ENCODE measurements at regions not wholly inside any gene's neighbourhood (a gene's known extent, or its start where the extent isn't known, plus 50 kb on each side); places are given as distances from the start of the nearest gene placed in this dataset.
"Not testable (repeated sequence)": the region's sequence is repeated elsewhere in the genome, so short reads cannot be mapped to it uniquely, and the experiment has no call there.

DNA sequence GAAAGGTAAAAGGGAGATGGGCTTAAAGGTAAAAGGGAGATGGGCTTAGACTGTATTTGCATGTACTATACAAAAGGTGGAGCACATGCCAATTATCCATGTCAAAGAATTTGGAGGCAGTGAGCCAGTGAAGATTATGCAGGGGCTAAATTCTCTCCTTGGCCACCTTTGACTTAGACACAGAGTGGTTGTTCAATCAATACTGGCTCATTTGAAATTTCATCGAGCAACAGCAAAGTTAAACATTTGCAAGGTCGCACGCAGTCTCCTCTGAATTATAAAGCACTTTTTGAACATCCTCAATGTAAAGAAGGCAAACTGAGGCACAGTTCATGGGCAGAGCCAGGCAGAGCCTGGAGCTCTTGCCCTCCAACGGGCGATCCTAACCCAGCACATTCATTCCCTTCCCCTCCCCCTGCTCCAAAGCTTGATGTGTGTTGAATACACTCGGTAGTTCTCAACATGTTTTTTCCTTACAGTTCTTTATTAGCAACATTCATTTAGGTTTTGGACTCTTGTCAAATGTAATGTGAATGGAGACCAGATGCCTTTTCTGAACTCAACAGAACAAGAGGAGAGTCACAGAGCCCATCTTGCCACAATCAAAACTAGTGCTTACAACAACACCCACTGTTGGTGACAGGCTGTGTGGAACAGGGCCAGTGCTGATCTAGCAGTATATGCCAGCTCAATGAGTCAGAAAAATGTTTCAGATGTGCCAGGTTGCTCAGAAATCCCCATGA lies 169.7 kb upstream of the G2E3 start:
- H3K4me3 Mint-ChIP-seq (ENCODE audit: unreplicated experiment) = no peak overlapping the region
- H3K4me1 Mint-ChIP-seq (ENCODE audit: low read depth) = no peaks in the 10 kb centered on the region
- H3K9me3 Mint-ChIP-seq (ENCODE audit: low read depth) = no peaks in the 10 kb centered on the region
- H3K36me3 Mint-ChIP-seq (ENCODE audit: low read depth) = no peaks in the 10 kb centered on the region
- TF ChIP-seq, protein P1, sequence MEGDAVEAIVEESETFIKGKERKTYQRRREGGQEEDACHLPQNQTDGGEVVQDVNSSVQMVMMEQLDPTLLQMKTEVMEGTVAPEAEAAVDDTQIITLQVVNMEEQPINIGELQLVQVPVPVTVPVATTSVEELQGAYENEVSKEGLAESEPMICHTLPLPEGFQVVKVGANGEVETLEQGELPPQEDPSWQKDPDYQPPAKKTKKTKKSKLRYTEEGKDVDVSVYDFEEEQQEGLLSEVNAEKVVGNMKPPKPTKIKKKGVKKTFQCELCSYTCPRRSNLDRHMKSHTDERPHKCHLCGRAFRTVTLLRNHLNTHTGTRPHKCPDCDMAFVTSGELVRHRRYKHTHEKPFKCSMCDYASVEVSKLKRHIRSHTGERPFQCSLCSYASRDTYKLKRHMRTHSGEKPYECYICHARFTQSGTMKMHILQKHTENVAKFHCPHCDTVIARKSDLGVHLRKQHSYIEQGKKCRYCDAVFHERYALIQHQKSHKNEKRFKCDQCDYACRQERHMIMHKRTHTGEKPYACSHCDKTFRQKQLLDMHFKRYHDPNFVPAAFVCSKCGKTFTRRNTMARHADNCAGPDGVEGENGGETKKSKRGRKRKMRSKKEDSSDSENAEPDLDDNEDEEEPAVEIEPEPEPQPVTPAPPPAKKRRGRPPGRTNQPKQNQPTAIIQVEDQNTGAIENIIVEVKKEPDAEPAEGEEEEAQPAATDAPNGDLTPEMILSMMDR (IDR thresholded peaks at IDR 0.05) = no peak
- H3K27ac Mint-ChIP-seq (ENCODE audit: unreplicated experiment) = no peak overlapping the region
- H3K27me3 Mint-ChIP-seq (ENCODE audit: low read depth) = peaks cover 18% of the 10 kb centered on the region
- DNase-seq (ENCODE audit: low spot score) = no peak

DNA sequence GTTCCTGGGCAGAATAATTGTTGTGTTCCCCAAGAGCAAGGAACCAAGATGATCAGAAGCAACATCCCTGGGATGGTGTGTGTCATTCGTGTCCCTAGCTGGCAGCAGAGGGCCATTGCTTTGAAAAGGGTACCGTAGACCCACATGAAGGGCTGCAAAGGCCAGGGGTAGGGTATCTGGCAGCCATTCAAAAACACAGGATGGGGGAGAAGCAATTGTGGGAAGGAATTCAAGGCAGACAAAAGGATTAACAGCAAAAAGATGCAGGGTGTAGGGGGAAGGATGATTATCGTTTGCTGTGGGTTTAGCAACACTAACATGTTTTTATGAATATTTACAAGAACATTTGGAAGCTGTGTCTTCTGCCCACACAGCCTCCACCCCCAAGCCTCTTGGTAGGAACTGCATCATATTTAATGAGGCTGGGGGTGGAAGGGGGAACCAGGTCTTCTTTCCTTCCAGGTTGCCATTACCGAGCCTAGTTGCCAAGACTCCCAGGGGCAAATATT lies 169.0 kb upstream of the G2E3 start:
- Mint-ChIP-seq H3K4me3 (ENCODE audit: unreplicated experiment) (no peak overlapping the region), H3K27ac (ENCODE audit: unreplicated experiment) (no peak overlapping the region), H3K4me1 (ENCODE audit: low read depth) (no peaks in the 10 kb centered on the region), H3K36me3 (ENCODE audit: low read depth) (no peaks in the 10 kb centered on the region), H3K27me3 (ENCODE audit: low read depth) (peaks cover 16% of the 10 kb centered on the region), H3K9me3 (ENCODE audit: low read depth) (no peaks in the 10 kb centered on the region)
- TF ChIP-seq, protein P1 (IDR thresholded peaks at IDR 0.05) = no peak
- DNase-seq (ENCODE audit: low spot score) = no peak

DNA sequence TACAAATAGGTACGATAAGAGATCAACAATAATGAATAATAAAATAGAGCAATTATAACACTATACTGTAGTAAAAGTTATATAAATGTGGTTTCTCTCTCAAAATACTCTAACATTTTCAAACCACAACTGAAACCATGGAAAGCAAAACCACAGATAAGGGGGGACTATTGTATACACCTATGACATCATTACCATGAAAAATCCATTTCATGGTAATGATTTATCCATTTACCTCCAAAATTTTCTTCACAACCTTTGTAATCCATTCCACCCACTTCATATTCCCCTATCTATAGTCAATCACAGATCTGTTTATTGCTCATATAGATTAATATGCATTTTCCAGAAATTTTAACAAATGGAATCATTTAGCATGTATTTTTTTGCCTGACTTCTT lies 163.9 kb upstream of the G2E3 start:
- H3K27ac Mint-ChIP-seq (ENCODE audit: unreplicated experiment) = no peak overlapping the region

DNA sequence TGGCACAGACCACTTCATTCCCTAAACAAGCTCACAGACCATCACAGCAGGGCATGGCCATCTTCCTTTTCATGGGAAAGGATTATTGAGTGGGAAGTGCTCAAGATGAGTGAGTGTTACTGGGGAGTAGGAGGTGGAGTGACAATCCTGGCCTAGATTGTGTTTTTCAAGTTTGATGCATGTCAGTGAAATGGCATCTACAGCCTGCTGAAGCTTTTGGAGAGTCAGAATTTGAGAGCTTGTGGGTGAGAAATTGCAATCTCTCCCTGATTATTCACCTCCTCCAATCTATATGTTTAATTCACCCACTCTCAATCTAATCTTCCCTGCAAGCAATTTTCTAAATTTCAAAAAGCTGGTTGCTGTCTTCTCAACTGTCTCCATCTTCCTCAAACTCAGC lies 156.1 kb upstream of the G2E3 start:
- no peak for DNase-seq (ENCODE audit: low spot score)
- H3K27me3 Mint-ChIP-seq (ENCODE audit: low read depth) = peaks cover 12% of the 10 kb centered on the region
- no peaks in the 10 kb centered on the region for H3K36me3 Mint-ChIP-seq (ENCODE audit: low read depth)
- no peaks in the 10 kb centered on the region for H3K4me1 Mint-ChIP-seq (ENCODE audit: low read depth)
- H3K9me3 Mint-ChIP-seq (ENCODE audit: low read depth) = peaks cover 4% of the 10 kb centered on the region
- H3K27ac Mint-ChIP-seq (ENCODE audit: unreplicated experiment) = no peak overlapping the region
- no peak overlapping the region for H3K4me3 Mint-ChIP-seq (ENCODE audit: unreplicated experiment)
- TF ChIP-seq, protein P1 (IDR thresholded peaks at IDR 0.05) = no peak

More for the DNA sequence above, 163.9 kb upstream of the G2E3 start:
- DNase-seq (ENCODE audit: low spot score) = no peak
- no peaks in the 10 kb centered on the region for H3K36me3 Mint-ChIP-seq (ENCODE audit: low read depth)
- TF ChIP-seq, protein P1 (IDR thresholded peaks at IDR 0.05) = no peak
- no peaks in the 10 kb centered on the region for H3K9me3 Mint-ChIP-seq (ENCODE audit: low read depth)
- H3K4me1 Mint-ChIP-seq (ENCODE audit: low read depth) = no peaks in the 10 kb centered on the region
- no peak overlapping the region for H3K4me3 Mint-ChIP-seq (ENCODE audit: unreplicated experiment)
- H3K27me3 Mint-ChIP-seq (ENCODE audit: low read depth) = peaks cover 10% of the 10 kb centered on the region

DNA sequence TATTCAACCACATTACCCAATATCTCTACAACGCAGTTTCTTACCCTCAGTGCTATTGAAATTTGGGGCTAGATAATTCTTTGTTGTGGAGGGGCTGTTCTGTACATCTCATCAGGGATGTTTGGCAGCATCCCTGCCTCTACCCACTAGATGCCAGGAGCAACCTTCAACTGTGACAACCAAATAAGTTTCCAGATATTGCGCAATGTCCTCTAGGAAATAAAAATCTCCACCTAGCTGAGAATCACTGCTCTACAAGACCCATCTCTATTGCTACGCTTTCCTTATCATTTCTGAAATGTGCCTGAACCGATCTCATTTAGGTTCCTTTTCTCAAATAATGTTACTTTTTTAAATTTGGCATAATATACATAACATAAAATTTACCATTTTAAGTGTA lies 155.2 kb upstream of the G2E3 start:
- Mint-ChIP-seq H3K27ac (ENCODE audit: unreplicated experiment) (no peak overlapping the region), H3K9me3 (ENCODE audit: low read depth) (peaks cover 4% of the 10 kb centered on the region), H3K4me3 (ENCODE audit: unreplicated experiment) (no peak overlapping the region), H3K36me3 (ENCODE audit: low read depth) (no peaks in the 10 kb centered on the region), H3K4me1 (ENCODE audit: low read depth) (no peaks in the 10 kb centered on the region), H3K27me3 (ENCODE audit: low read depth) (peaks cover 17% of the 10 kb centered on the region)
- TF ChIP-seq, protein P1 (IDR thresholded peaks at IDR 0.05) = no peak
- no peak for DNase-seq (ENCODE audit: low spot score)

DNA sequence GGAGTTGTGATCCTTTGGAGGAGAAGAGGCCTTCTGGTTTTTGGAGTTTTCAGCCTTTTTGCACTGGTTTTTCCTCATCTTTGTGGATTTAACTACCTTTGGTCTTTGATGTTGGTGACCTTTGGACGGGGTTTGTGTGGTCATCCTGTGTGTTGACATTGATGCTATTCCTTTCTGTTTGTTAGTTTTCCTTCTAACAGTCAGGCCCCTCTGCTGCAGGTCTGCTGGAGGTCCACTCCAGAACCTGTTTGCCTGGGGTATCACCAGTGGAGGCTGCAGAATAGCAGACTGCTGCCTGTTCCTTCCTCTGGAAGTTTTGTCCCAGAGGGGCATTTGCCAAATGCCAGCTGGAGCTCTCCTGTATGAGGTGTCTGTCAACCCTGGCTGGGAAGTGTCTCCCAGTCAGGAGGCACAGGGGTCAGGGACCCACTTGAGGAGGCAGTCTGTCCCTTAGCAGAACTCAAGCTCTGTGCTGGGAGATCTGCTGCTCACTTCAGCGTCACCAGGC lies 149.4 kb upstream of the G2E3 start:
- not testable (repeated sequence) for H3K9me3 Mint-ChIP-seq (ENCODE audit: low read depth); H3K4me3 Mint-ChIP-seq (ENCODE audit: unreplicated experiment); H3K36me3 Mint-ChIP-seq (ENCODE audit: low read depth); H3K27ac Mint-ChIP-seq (ENCODE audit: unreplicated experiment); H3K4me1 Mint-ChIP-seq (ENCODE audit: low read depth); DNase-seq (ENCODE audit: low spot score)
- peaks cover 10% of the 10 kb centered on the region for H3K27me3 Mint-ChIP-seq (ENCODE audit: low read depth)
